SK-N-SH treated with all-trans-retinoic acid at 6 μM for 48 hours (cell line): ENCODE measurements at regions not wholly inside any gene's neighbourhood (a gene's known extent, or its start where the extent isn't known, plus 50 kb on each side); places are given as distances from the start of the nearest gene placed in this dataset.

Source experiments
- ARNTL ChIP-seq: fragments of 450-650 bp; formaldehyde crosslinking; IDR thresholded peaks from 2 replicates; pipeline ENCODE4 v1.5.0; 2020; ENCODE audit warnings: low read depth, mild to moderate bottlenecking, moderate library complexity, borderline replicate concordance
- CREB5 ChIP-seq: fragments of 250-450 bp; sonication (Bioruptor Pico); IDR thresholded peaks from 2 replicates; pipeline ENCODE4 v1.5.1; 2020; ENCODE audit warnings: low read depth, mild to moderate bottlenecking, moderate library complexity
- ESRRG ChIP-seq: fragments of 250-450 bp; sonication (Bioruptor Pico); IDR thresholded peaks from 2 replicates; pipeline ENCODE4 v1.6.1; 2021; ENCODE audit warnings: mild to moderate bottlenecking
- PPARA ChIP-seq: fragments of 250-450 bp; sonication (Bioruptor Pico); IDR thresholded peaks from 2 replicates; pipeline ENCODE4 v1.5.0; 2020; ENCODE audit warnings: mild to moderate bottlenecking, borderline replicate concordance
- SNAI2 ChIP-seq: fragments of 250-450 bp; sonication (Bioruptor Pico); IDR thresholded peaks from 2 replicates; pipeline ENCODE4 v1.5.0; 2020; ENCODE audit warnings: mild to moderate bottlenecking, moderate library complexity
- ZFP30 ChIP-seq: fragments of 450-650 bp; formaldehyde crosslinking; IDR thresholded peaks from 2 replicates; pipeline ENCODE4 v1.5.0; 2022; ENCODE audit warnings: mild to moderate bottlenecking, moderate library complexity
- ZNF8 ChIP-seq: fragments of 450-650 bp; formaldehyde crosslinking; IDR thresholded peaks from 2 replicates; pipeline ENCODE4 v1.5.0; 2020; ENCODE audit warnings: mild to moderate bottlenecking, moderate library complexity
- TF ChIP-seq, protein P1 (sequence below): fragments of 250-450 bp; sonication (Bioruptor Pico); IDR thresholded peaks from 2 replicates; pipeline ENCODE4 v1.8.0; 2020; ENCODE audit warnings: mild to moderate bottlenecking, moderate library complexity, borderline replicate concordance
- TF ChIP-seq, protein P2 (sequence below): fragments of 250-450 bp; sonication (Bioruptor Pico); IDR thresholded peaks from 2 replicates; pipeline ENCODE4 v1.8.0; 2021; ENCODE audit warnings: low read depth, mild to moderate bottlenecking, moderate library complexity, borderline replicate concordance

DNA sequence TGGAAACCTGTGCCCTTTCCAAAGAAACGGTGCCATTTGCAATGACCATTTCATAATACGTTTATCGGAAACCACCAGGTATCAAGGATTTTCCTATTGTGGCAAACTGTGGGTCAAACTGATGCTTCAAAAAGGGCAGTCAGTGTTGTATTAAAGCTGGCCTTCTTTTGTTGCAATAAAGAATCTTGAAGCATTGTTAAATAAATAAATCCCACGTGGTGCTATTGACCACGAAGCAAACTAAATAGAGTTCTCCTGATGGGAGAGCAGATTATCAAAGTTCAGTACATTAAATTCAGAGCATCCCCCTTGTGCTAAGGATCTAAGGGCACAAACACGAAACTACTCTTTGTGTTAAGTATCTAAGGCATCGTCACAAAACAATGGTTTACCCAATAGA lies 545.9 kb upstream of the MIR17HG start:
- TF ChIP-seq, protein P1, sequence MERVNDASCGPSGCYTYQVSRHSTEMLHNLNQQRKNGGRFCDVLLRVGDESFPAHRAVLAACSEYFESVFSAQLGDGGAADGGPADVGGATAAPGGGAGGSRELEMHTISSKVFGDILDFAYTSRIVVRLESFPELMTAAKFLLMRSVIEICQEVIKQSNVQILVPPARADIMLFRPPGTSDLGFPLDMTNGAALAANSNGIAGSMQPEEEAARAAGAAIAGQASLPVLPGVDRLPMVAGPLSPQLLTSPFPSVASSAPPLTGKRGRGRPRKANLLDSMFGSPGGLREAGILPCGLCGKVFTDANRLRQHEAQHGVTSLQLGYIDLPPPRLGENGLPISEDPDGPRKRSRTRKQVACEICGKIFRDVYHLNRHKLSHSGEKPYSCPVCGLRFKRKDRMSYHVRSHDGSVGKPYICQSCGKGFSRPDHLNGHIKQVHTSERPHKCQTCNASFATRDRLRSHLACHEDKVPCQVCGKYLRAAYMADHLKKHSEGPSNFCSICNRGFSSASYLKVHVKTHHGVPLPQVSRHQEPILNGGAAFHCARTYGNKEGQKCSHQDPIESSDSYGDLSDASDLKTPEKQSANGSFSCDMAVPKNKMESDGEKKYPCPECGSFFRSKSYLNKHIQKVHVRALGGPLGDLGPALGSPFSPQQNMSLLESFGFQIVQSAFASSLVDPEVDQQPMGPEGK (CRISPR knock-in tag), result no peak
- TF ChIP-seq PPARA (CRISPR knock-in tag), result no peak
- TF ChIP-seq ZFP30 (CRISPR knock-in tag), result no peak
- no peak for TF ChIP-seq CREB5 (CRISPR knock-in tag)
- TF ChIP-seq SNAI2 (CRISPR knock-in tag), result no peak
- TF ChIP-seq ZNF8 (CRISPR knock-in tag), result no peak
- TF ChIP-seq ESRRG (CRISPR knock-in tag), result no peak
- no peak for TF ChIP-seq ARNTL (CRISPR knock-in tag)
- TF ChIP-seq, protein P2, sequence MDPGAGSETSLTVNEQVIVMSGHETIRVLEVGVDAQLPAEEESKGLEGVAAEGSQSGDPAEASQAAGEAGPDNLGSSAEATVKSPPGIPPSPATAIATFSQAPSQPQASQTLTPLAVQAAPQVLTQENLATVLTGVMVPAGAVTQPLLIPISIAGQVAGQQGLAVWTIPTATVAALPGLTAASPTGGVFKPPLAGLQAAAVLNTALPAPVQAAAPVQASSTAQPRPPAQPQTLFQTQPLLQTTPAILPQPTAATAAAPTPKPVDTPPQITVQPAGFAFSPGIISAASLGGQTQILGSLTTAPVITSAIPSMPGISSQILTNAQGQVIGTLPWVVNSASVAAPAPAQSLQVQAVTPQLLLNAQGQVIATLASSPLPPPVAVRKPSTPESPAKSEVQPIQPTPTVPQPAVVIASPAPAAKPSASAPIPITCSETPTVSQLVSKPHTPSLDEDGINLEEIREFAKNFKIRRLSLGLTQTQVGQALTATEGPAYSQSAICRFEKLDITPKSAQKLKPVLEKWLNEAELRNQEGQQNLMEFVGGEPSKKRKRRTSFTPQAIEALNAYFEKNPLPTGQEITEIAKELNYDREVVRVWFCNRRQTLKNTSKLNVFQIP, result no peak
